ENCODE measurements at regions not wholly inside any gene's neighbourhood (a gene's known extent, or its start where the extent isn't known, plus 50 kb on each side); places are given as distances from the start of the nearest gene placed in this dataset.

GRCh38 chr14:83101846-83102245, 1568.2 kb upstream of the SEL1L start:
- no peak for DNase-seq (ENCODE audit: extremely low spot score)
- CTCF ChIA-PET: no interaction called here
- TF ChIP-seq ZNF384 (IDR thresholded peaks at IDR 0.05) (no peak), FOXA1 (IDR thresholded peaks at IDR 0.05) (no peak)
- POLR2A ChIA-PET: no interaction called here

- TF ChIP-seq SP1 (IDR thresholded peaks at IDR 0.05) (no peak), CTBP1 (IDR thresholded peaks at IDR 0.05; ENCODE audit: borderline replicate concordance) (no peak), ARNT (IDR thresholded peaks at IDR 0.05) (no peak), ELF4 (IDR thresholded peaks at IDR 0.05) (no peak), FOXK2 (IDR thresholded peaks at IDR 0.05) (no peak), ZNF384 (IDR thresholded peaks at IDR 0.05) (no peak), L3MBTL2 (conservative IDR thresholded peaks at IDR 0.05) (no peak), NFRKB (IDR thresholded peaks at IDR 0.05) (no peak), TARDBP (IDR thresholded peaks at IDR 0.05) (no peak), SUZ12 (IDR thresholded peaks at IDR 0.05) (no peak), HDGF (IDR thresholded peaks at IDR 0.05; ENCODE audit: borderline replicate concordance) (no peak), PKNOX1 (IDR thresholded peaks at IDR 0.05) (no peak), FOXA1 (IDR thresholded peaks at IDR 0.05) (no peak), BHLHE40 (IDR thresholded peaks at IDR 0.05; ENCODE audit: borderline replicate concordance) (no peak), LEF1 (IDR thresholded peaks at IDR 0.05; ENCODE audit: borderline replicate concordance) (no peak), FOXM1 (IDR thresholded peaks at IDR 0.05; ENCODE audit: borderline replicate concordance) (no peak)
- DNase-seq (ENCODE audit: extremely low spot score): no peak
- POLR2A ChIA-PET: no interaction called here
- CTCF ChIA-PET: no interaction called here
Measured at GRCh38 chr14:83118029-83118428, 1584.4 kb upstream of the SEL1L start.

- CTCF ChIA-PET: no interaction called here
- POLR2A ChIA-PET: no interaction called here
- no peak for TF ChIP-seq HDGF (IDR thresholded peaks at IDR 0.05; ENCODE audit: borderline replicate concordance)
- TF ChIP-seq ZNF384 (IDR thresholded peaks at IDR 0.05): no peak
- DNase-seq (ENCODE audit: extremely low spot score): no peak
Measured at GRCh38 chr14:83120187-83120586, 1586.5 kb upstream of the SEL1L start.

- DNase-seq (ENCODE audit: extremely low spot score): no peak
- ChIA-PET CTCF (no interaction called here), POLR2A (no interaction called here)
- TF ChIP-seq LEF1 (IDR thresholded peaks at IDR 0.05; ENCODE audit: borderline replicate concordance) (no peak), PKNOX1 (IDR thresholded peaks at IDR 0.05) (no peak), BHLHE40 (IDR thresholded peaks at IDR 0.05; ENCODE audit: borderline replicate concordance) (no peak), NFRKB (IDR thresholded peaks at IDR 0.05) (no peak)
Measured at GRCh38 chr14:83126076-83126475, 1592.4 kb upstream of the SEL1L start.

GRCh38 chr14:83128783-83129182, 1595.1 kb upstream of the SEL1L start:
- CTCF ChIA-PET: no interaction called here
- POLR2A ChIA-PET: no interaction called here
- TF ChIP-seq ELF4 (IDR thresholded peaks at IDR 0.05): no peak
- TF ChIP-seq TARDBP (IDR thresholded peaks at IDR 0.05): no peak
- no peak for TF ChIP-seq ZNF384 (IDR thresholded peaks at IDR 0.05)
- TF ChIP-seq SUZ12 (IDR thresholded peaks at IDR 0.05): no peak
- no peak for TF ChIP-seq LEF1 (IDR thresholded peaks at IDR 0.05; ENCODE audit: borderline replicate concordance)
- no peak for TF ChIP-seq L3MBTL2 (conservative IDR thresholded peaks at IDR 0.05)
- TF ChIP-seq CTBP1 (IDR thresholded peaks at IDR 0.05; ENCODE audit: borderline replicate concordance): no peak
- TF ChIP-seq BHLHE40 (IDR thresholded peaks at IDR 0.05; ENCODE audit: borderline replicate concordance): no peak
- no peak for DNase-seq (ENCODE audit: extremely low spot score)

- no peak for DNase-seq (ENCODE audit: extremely low spot score)
- POLR2A ChIA-PET: no interaction called here
- TF ChIP-seq BHLHE40 (IDR thresholded peaks at IDR 0.05; ENCODE audit: borderline replicate concordance) (no peak), FOXK2 (IDR thresholded peaks at IDR 0.05) (no peak), ELF4 (IDR thresholded peaks at IDR 0.05) (no peak), HDGF (IDR thresholded peaks at IDR 0.05; ENCODE audit: borderline replicate concordance) (no peak), PKNOX1 (IDR thresholded peaks at IDR 0.05) (no peak), NFRKB (IDR thresholded peaks at IDR 0.05) (no peak), FOXM1 (IDR thresholded peaks at IDR 0.05; ENCODE audit: borderline replicate concordance) (no peak)
- CTCF ChIA-PET: no interaction called here
Measured at GRCh38 chr14:83129496-83129895, 1595.8 kb upstream of the SEL1L start.

- POLR2A ChIA-PET: no interaction called here
- CTCF ChIA-PET: no interaction called here
- DNase-seq (ENCODE audit: extremely low spot score): no peak
- TF ChIP-seq ZNF384 (IDR thresholded peaks at IDR 0.05) (no peak), CTBP1 (IDR thresholded peaks at IDR 0.05; ENCODE audit: borderline replicate concordance) (no peak), SP1 (IDR thresholded peaks at IDR 0.05) (no peak), LEF1 (IDR thresholded peaks at IDR 0.05; ENCODE audit: borderline replicate concordance) (no peak), BHLHE40 (IDR thresholded peaks at IDR 0.05; ENCODE audit: borderline replicate concordance) (no peak), L3MBTL2 (conservative IDR thresholded peaks at IDR 0.05) (no peak), PKNOX1 (IDR thresholded peaks at IDR 0.05) (no peak), FOXK2 (IDR thresholded peaks at IDR 0.05) (no peak), ARNT (IDR thresholded peaks at IDR 0.05) (no peak), FOXA1 (IDR thresholded peaks at IDR 0.05) (no peak), ELF4 (IDR thresholded peaks at IDR 0.05) (no peak), TARDBP (IDR thresholded peaks at IDR 0.05) (no peak), SUZ12 (IDR thresholded peaks at IDR 0.05) (no peak), HDGF (IDR thresholded peaks at IDR 0.05; ENCODE audit: borderline replicate concordance) (no peak), FOXM1 (IDR thresholded peaks at IDR 0.05; ENCODE audit: borderline replicate concordance) (no peak), NFRKB (IDR thresholded peaks at IDR 0.05) (no peak)
Measured at GRCh38 chr14:83133981-83134645, 1600.5 kb upstream of the SEL1L start.
